Peyer's patch (tissue), 4 donors: ENCODE measurements at regions not wholly inside any gene's neighbourhood (a gene's known extent, or its start where the extent isn't known, plus 50 kb on each side); places are given as distances from the start of the nearest gene placed in this dataset.

Experiments
- POLR2A ChIP-seq, 2 donors: fragments of 450-650 bp; IDR thresholded peaks; one replicate each; pipeline ENCODE4 v1.5.1; 2017; ENCODE audit warnings: antibody characterized with exemption in 2 of 2, mild to moderate bottlenecking in 2 of 2, moderate library complexity in 2 of 2
- TF ChIP-seq, protein P1 (sequence below), 6 experiments: fragments of 450-650 bp in 4 of 6; fragments of 200-600 bp in 2 of 6; sonication (generic) in 1 of 6; IDR thresholded peaks; one replicate each; pipeline ENCODE4 v1.5.1; 2017 to 2019; ENCODE audit warnings: antibody characterized with exemption in 6 of 6, mild to moderate bottlenecking in 3 of 6, moderate library complexity in 1 of 6

DNA sequence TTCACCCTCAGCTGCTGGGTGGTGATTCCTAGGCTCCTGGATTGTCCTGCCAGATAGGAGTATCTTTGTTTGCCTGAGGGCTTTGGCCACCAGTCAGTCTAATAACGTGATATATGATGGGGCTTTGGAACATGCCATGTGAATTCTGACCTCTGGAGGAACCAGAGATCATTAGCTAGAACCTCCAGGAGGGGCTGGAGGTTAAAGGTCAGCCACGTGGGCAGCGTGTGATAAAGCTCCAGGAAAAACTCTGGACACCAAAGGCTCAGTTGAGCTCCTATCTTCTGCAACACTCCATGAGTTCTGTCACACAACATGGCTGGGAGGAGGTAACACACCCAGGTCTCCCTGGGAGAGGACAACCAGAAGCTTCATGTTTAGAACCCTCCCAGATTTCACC, 251.1 kb downstream of the DAD1 start:
- TF ChIP-seq, protein P1, sequence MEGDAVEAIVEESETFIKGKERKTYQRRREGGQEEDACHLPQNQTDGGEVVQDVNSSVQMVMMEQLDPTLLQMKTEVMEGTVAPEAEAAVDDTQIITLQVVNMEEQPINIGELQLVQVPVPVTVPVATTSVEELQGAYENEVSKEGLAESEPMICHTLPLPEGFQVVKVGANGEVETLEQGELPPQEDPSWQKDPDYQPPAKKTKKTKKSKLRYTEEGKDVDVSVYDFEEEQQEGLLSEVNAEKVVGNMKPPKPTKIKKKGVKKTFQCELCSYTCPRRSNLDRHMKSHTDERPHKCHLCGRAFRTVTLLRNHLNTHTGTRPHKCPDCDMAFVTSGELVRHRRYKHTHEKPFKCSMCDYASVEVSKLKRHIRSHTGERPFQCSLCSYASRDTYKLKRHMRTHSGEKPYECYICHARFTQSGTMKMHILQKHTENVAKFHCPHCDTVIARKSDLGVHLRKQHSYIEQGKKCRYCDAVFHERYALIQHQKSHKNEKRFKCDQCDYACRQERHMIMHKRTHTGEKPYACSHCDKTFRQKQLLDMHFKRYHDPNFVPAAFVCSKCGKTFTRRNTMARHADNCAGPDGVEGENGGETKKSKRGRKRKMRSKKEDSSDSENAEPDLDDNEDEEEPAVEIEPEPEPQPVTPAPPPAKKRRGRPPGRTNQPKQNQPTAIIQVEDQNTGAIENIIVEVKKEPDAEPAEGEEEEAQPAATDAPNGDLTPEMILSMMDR (IDR thresholded peaks at IDR 0.05) = no peak
- no peak for TF ChIP-seq POLR2A (IDR thresholded peaks at IDR 0.05)
